ENCODE measurements at regions not wholly inside any gene's neighbourhood (a gene's known extent, or its start where the extent isn't known, plus 50 kb on each side); places are given as distances from the start of the nearest gene placed in this dataset.
"Not testable (repeated sequence)": the region's sequence is repeated elsewhere in the genome, so short reads cannot be mapped to it uniquely, and the experiment has no call there.

DNA sequence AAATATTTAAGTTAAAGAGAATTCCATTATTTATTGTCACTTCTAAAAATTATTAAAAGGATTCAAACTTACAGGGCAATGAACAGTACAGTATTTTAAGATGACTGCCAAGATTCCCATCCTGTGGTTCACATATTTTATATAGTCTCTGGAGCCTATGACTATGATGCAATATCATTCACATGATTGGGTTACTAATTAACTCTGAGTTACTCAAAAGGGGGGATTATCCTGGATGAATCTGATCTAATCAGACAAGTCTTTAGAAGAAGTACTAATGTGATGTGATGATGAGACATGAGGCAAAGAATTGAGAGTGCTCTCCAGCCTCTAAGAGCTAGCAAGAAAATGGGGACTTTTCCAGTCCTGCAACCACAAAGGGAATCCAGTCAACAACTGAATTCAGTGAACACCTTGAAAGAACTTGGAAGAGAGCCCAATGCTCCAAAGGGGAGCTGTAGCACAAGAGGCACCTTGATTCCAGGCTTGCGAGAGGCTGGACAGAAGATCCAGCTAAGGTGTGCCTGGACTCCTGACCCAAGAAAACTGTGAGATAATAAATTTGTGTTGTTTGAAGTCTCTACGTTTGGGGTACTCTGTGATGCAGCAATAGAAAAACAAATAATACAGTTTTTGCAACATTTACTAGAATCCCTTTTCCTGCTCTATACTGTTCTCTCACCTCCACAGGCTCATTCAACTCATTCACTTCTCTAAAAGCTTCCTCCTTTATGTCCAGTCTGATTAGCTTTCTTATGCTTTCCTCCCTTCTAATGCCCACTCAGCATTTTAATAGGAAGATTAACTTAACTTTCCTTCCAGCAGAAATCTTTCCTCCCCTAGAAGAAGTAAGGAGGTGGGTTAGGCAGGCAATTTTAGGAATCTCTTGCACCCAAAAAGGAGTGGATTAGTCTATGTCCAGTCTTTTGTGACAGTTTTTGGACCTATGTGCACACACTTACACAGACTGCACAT, 133.8 kb upstream of the LCORL start:
- DNase-seq (ENCODE audit: low spot score) = no peak

DNA sequence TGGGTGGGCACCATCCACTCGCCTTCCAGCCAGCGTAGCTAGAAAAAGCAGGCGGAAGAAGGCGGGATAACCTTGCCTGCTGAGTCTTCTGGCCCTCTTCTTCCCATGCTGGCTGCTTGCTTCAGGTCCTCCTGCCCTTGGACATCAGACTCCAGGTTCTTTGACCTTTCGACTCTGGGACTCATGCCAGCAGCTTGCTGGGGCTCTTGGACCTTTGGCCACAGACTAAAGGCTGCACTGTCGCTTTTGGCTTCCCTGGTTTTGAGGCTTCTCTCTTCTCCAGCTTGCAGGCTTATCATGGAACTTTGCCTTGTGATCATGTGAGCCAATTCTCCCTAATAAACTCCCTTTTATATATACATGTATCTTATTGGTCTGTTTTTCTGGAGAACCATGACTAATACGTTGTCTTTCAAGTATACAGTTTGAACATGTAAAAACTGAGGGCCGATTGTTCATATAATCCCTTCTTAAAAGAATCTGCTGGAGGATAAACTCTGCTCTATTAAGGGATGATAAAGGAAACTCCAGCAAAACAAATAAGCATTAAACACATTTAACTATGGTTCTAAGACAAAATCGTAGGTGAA, 116.6 kb upstream of the LCORL start:
- DNase-seq (ENCODE audit: low spot score) = no peak

- no peak for DNase-seq (ENCODE audit: low spot score)
Observed at GRCh38 chr4:18134111-18134510, 112.6 kb upstream of the LCORL start.

GRCh38 chr4:18130256-18130655, 108.7 kb upstream of the LCORL start:
- DNase-seq (ENCODE audit: low spot score) = no peak

GRCh38 chr4:18128241-18128640, 106.7 kb upstream of the LCORL start:
- no peak for DNase-seq (ENCODE audit: low spot score)

DNA sequence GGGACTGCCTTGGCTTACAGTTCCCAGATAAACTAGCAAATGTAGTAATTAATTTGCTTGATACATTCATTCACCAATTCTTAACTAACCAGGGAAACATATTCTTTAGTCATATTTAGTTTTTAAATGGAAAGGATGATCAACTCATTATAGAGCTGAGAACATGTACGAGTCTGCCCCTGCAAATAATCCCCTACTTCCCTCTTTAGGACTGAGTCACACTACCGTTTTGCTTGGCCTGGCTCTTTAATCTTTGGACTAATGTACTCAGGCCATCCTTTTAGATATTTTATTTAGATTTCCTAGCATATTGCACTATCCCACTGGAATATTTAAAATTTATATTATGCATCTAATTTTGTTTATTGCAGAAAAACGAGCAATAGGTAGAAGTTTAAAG, 105.5 kb upstream of the LCORL start:
- no peak for DNase-seq (ENCODE audit: low spot score)

- DNase-seq (ENCODE audit: low spot score) = no peak
Observed at GRCh38 chr4:18113710-18114331, 92.3 kb upstream of the LCORL start.

DNA sequence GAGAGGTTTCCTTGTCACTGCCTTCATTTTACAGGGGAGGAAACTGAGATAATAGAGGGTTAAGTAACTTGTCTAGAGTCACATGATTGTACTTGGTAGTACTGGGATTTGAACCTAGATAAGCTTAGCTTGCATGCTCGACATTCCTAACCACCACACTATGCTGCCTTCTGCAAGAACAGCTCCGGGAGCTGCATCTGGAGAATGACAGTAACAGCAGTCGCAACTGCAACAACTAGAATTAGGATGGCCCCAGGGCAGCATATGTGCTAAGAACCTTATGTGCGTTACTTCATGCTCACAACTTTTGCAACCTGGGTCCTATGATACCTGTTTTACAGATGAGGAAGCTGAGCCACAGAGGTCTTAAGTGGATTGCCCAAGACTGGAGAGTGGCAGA, 89.5 kb upstream of the LCORL start:
- no peak for DNase-seq (ENCODE audit: low spot score)

DNA sequence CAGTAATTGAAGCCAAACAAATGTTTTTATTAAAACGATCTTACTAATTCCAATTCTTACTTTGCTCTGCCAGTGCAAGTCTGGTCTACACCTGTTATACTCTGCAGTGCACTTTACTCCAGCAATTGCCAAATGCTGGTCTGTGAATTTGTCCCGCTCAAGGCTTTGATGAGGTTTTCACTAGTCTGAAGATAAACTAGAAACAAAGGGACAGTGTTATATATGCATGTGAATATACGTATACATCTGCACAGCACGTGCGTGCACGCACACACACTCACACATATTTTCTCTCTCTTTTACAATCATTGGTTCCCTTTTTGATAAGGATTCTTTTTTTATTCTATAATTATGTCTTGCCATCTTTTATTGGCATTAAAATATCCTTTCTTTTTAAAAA, 88.5 kb upstream of the LCORL start:
- DNase-seq (ENCODE audit: low spot score) = no peak

DNA sequence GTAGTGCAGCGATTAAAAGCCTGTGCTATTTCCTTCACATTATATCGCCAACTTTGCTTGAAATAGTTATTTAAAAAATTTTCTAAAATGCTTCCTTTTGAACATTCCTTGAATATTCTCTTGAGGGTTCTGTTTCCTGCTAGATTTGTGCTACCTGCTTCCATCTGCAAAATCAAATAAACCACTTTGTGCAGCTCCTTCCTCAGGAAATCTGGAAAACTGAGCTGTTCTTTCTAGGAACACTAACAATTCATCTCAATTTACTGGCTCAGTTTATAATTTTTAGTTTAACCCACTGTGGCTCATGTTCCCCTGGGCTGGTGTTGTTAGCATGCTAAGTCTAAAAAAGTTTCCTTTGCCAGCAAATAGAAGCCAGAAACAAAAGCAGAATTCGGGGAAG, 88.1 kb upstream of the LCORL start:
- no peak for DNase-seq (ENCODE audit: low spot score)

GRCh38 chr4:18107848-18108528, 86.4 kb upstream of the LCORL start:
- not testable (repeated sequence) for DNase-seq (ENCODE audit: low spot score)

DNA sequence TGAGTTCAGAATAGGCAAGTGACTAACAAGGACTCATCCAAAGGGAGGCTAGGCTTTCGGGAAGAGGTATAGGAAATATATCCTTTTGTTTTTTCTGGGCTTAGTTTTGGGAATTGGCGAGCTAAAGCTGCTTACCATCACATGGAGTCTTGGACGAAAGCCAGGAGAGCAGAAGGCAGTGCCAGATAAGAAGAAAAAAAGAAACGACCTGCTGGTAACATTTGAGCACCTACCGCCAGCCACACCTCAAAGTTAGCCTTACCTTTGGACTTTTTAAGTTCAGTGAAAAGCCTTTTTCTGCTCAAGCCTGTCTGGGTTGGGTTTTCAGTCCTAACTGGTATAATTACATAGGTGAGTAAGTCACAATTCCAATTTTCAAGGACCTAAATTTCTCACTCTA, 85.1 kb upstream of the LCORL start:
- DNase-seq (ENCODE audit: low spot score) = no peak

- DNase-seq (ENCODE audit: low spot score) = no peak
Observed at GRCh38 chr4:18105030-18106011, 83.8 kb upstream of the LCORL start.

DNA sequence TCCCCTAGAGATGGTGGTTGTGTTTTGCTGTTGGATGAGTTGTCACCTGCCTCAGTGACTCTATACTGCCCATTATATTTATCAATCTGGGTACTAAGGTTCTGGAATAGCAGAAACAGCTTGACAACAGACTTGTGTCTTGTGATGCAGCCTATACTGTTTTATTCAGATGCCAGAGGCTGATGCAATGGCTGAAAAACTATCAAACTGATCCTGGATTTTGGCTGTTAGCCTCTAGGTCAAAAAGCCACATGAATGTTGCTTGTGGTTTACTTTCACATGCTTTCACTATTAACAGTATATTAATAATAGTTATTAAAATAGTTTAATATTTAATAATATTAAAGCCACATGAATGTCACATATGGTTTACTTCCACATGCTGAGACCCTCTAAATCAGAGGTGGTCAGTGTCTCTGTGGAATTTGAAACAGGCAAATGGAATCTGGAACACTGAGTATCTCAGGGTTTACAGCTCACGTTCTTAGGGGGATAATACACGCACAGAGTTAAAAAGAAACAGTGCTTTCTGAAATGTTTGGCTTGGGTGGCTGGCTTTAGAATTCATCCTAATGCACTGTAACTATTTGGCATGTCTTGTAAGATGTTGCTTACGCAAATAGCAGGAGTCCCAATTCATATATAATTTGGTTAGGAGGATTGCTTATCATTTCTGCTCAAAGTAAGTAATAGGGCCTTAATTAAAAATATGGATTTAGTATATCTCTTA, 82.5 kb upstream of the LCORL start:
- DNase-seq (ENCODE audit: low spot score) = no peak

DNA sequence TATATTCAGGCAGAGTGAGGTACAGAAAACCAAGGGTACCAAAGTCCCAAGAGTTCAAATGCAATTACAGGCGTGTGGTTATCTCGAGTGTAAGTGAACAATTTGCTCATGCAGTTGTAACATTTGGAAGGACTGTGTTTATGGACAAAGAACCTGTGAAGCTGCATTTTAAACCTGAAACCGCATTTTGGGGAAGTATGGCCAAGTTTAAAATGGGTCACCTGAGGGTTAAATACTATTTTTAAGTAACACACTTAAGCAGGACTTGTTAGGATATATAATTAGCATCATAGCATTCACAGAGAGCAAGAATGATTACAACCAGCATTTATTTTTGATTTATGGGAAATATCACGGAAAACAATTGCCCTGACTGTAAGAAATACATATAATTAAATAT, 79.1 kb upstream of the LCORL start:
- no peak for DNase-seq (ENCODE audit: low spot score)

- DNase-seq (ENCODE audit: low spot score) = not testable (repeated sequence)
Observed at GRCh38 chr4:18090447-18090846, 68.9 kb upstream of the LCORL start.

GRCh38 chr4:18082236-18082635, 60.7 kb upstream of the LCORL start:
- no peak for DNase-seq (ENCODE audit: low spot score)

- no peak for DNase-seq (ENCODE audit: low spot score)
Observed at GRCh38 chr4:18081708-18082107, 60.2 kb upstream of the LCORL start.

- DNase-seq (ENCODE audit: low spot score) = no peak
Observed at GRCh38 chr4:18077808-18078207, 56.3 kb upstream of the LCORL start.

DNA sequence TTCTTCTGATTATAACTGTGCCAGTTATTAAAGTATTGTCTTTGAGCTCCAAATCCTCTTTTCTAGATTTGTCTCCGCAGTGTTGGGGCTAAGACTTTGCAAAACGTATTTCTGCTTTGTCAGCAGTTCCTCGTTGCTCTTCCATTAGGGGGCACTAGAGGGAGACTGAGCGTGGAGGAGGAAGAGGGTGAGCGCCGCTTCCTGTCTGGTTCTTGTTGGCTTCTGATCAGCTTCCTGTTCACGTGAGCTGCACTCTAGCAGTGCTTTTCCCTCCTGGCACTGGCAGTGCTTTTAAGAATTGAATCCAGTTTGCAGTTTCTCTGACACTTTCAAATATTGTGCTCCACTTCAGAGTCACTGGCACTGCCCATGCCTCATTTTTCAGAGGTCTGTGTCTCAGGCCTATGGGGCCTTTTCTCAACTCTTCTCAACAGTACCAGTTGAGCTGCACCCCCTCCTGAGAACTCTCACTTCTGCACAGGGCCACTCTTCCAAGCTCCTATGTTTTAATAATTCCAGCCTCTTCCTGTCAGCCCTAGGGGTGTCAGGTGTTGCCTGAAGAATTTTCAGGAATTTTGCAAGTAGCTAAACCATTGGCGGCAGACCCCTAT, 54.4 kb upstream of the LCORL start:
- DNase-seq (ENCODE audit: low spot score) = no peak
